T-cell (primary cell): ENCODE measurements at regions not wholly inside any gene's neighbourhood (a gene's known extent, or its start where the extent isn't known, plus 50 kb on each side); places are given as distances from the start of the nearest gene placed in this dataset.

ENCODE experiments used
- ATAC-seq, 4 experiments: fragments of 200-7000 bp in 3 of 4; fragments of 150-1000 bp in 1 of 4; cut with Tn5 transposase; replicated peaks in 1 of 4; 1 replicate in 3 of 4; 2 replicates in 1 of 4; pipeline ENCODE4 v1.10.0; 2021; ENCODE audit warnings: moderate library complexity in 3 of 4, mild to moderate bottlenecking in 2 of 4, moderate number of reproducible peaks in 1 of 4
- CTCF ChIA-PET, 2 donors: fragments of 300-600 bp; sonication (Branson Sonifier 250); formaldehyde crosslinking; loops; one replicate each; lab custom pipeline; 2022; ENCODE audit warnings: antibody characterized with exemption in 2 of 2; lab: Charles Lee
- POLR2A ChIA-PET, 2 donors: fragments of 300-600 bp; sonication (Branson Sonifier 250); formaldehyde crosslinking; loops; one replicate each; lab custom pipeline; 2022; ENCODE audit warnings: antibody characterized with exemption in 2 of 2; lab: Charles Lee
- DNase-seq, 35 experiments: peaks; one replicate each; pipeline versions ENCODE4 v3.0.0 to v3.0.0-alpha.2; 2013 to 2023
- H3K27ac ChIP-seq: one replicate; pipeline ENCODE4 v1.5.1; 2013; ENCODE audit warnings: low read length
- H3K27me3 ChIP-seq, 2 experiments: replicated peaks in 1 of 2; 1 replicate in 1 of 2; 2 replicates in 1 of 2; pipeline versions ENCODE4 v1.6.1 to v1.7.0; 2013; ENCODE audit warnings: low read length in 1 of 2, mixed read lengths in 1 of 2; ENCODE audit not compliant: control insufficient read depth in 2 of 2, insufficient read depth in 2 of 2; ENCODE audit errors: extremely low read depth in 1 of 2
- H3K36me3 ChIP-seq, 2 donors: 1 replicate in 1 of 2; 2 replicates in 1 of 2; pipeline versions ENCODE4 v1.6.1 to v1.7.0; 2013; ENCODE audit warnings: low read length in 1 of 2; ENCODE audit not compliant: control insufficient read depth in 2 of 2, insufficient read depth in 1 of 2; ENCODE audit errors: extremely low read depth in 1 of 2
- H3K4me1 ChIP-seq, 2 experiments: 1 replicate in 1 of 2; 2 replicates in 1 of 2; pipeline versions ENCODE4 v1.6.1 to v1.7.0; 2013; ENCODE audit warnings: low read length in 2 of 2, mixed read lengths in 1 of 2; ENCODE audit not compliant: insufficient read depth in 2 of 2, control insufficient read depth in 1 of 2; ENCODE audit errors: extremely low read depth in 1 of 2
- H3K4me3 ChIP-seq, 2 donors: 1 replicate in 1 of 2; 2 replicates in 1 of 2; pipeline versions ENCODE4 v1.5.1 to v1.7.0; 2013; ENCODE audit warnings: mild to moderate bottlenecking in 2 of 2, low read length in 1 of 2, moderate library complexity in 1 of 2; ENCODE audit not compliant: control insufficient read depth in 1 of 2; ENCODE audit errors: extremely low read depth in 1 of 2
- H3K9me3 ChIP-seq: 2 replicates; pipeline ENCODE4 v1.7.0; 2013
- H3K27ac Mint-ChIP-seq, 2 donors: one replicate each; pipeline ENCODE4 v1.8.0; 2020 to 2021; ENCODE audit warnings: mild to moderate bottlenecking in 2 of 2, mixed read lengths in 2 of 2
- H3K27me3 Mint-ChIP-seq, 2 donors: one replicate each; pipeline ENCODE4 v1.8.0; 2021 to 2022; ENCODE audit warnings: mixed read lengths in 2 of 2
- H3K36me3 Mint-ChIP-seq: one replicate; pipeline ENCODE4 v1.8.0; 2021; ENCODE audit warnings: mixed read lengths
- H3K4me1 Mint-ChIP-seq, 3 donors: one replicate each; pipeline ENCODE4 v1.8.0; 2020 to 2022; ENCODE audit warnings: mixed read lengths in 3 of 3, mild to moderate bottlenecking in 1 of 3
- H3K4me3 Mint-ChIP-seq, 3 donors: one replicate each; pipeline ENCODE4 v1.8.0; 2020 to 2022; ENCODE audit warnings: mild to moderate bottlenecking in 3 of 3, mixed read lengths in 3 of 3, moderate library complexity in 3 of 3
- H3K9me3 Mint-ChIP-seq, 3 donors: one replicate each; pipeline ENCODE4 v1.8.0; 2020 to 2022; ENCODE audit warnings: mixed read lengths in 3 of 3
- WGBS: methylation state at CpG from one replicate; pipeline ENCODE4 v1.1.5; 2013; ENCODE audit warnings: missing lambda C conversion rate; ENCODE audit not compliant: insufficient coverage; 5-methylcytosine and 5-hydroxymethylcytosine counted together

- no peaks in the 10 kb centered on the region for H3K4me1 Mint-ChIP-seq
- H3K36me3 Mint-ChIP-seq: no peaks in the 10 kb centered on the region
- Histone ChIP-seq H3K4me1 (no peaks in the 10 kb centered on the region), H3K9me3 (no peaks in the 10 kb centered on the region), H3K36me3 (no peaks in the 10 kb centered on the region), H3K27me3 (no peaks in the 10 kb centered on the region), H3K27ac (no peak overlapping the region), H3K4me3 (no peak overlapping the region)
- no peak for ATAC-seq
- POLR2A ChIA-PET: interaction anchor here in 1 of 2 donors (0.6 kb wide), 1 partner anchor 27 kb away, joined by 4 read pairs; no protein-coding TSS in a partner anchor
- no peak overlapping the region for H3K4me3 Mint-ChIP-seq
- peaks cover 0 to 8% (median 0%) of the 10 kb centered on the region in 3 donors for H3K9me3 Mint-ChIP-seq
- DNase-seq: no peak
- no CpG with 5 or more reads among the region's 1 CpG for WGBS
- no peaks in the 10 kb centered on the region for H3K27me3 Mint-ChIP-seq
- CTCF ChIA-PET: no interaction called here
- H3K27ac Mint-ChIP-seq: no peak overlapping the region
Observed at GRCh38 chr2:138215958-138216357, 251.7 kb downstream of the HNMT start.

- no peaks in the 10 kb centered on the region for H3K27me3 Mint-ChIP-seq
- Histone ChIP-seq H3K4me1 (no peaks in the 10 kb centered on the region), H3K36me3 (no peaks in the 10 kb centered on the region), H3K27me3 (no peaks in the 10 kb centered on the region), H3K4me3 (no peak overlapping the region), H3K27ac (no peak overlapping the region), H3K9me3 (no peaks in the 10 kb centered on the region)
- POLR2A ChIA-PET: interaction anchor here (0.6 to 0.7 kb wide), 2 partner anchors 36 to 79 kb away, joined by 3 to 6 read pairs; no protein-coding TSS in a partner anchor
- no peaks in the 10 kb centered on the region for H3K36me3 Mint-ChIP-seq
- H3K9me3 Mint-ChIP-seq: peaks cover 0 to 7% (median 0%) of the 10 kb centered on the region in 3 donors
- ATAC-seq: no peak
- H3K4me3 Mint-ChIP-seq: no peak overlapping the region
- no peak for DNase-seq
- no peak overlapping the region for H3K27ac Mint-ChIP-seq
- H3K4me1 Mint-ChIP-seq: no peaks in the 10 kb centered on the region
- CTCF ChIA-PET: no interaction called here
Observed at GRCh38 chr2:138217975-138218374, 253.7 kb downstream of the HNMT start.

- no peaks in the 10 kb centered on the region for H3K4me1 Mint-ChIP-seq
- H3K9me3 ChIP-seq: no peaks in the 10 kb centered on the region
- no peak overlapping the region for H3K4me3 ChIP-seq
- H3K4me3 Mint-ChIP-seq: no peak overlapping the region
- DNase-seq (no peak), ATAC-seq (no peak)
- no peak overlapping the region for H3K27ac Mint-ChIP-seq
- ChIA-PET CTCF (no interaction called here), POLR2A (interaction anchor here in 1 of 2 donors (0.6 kb wide), 1 partner anchor 36 kb away, joined by 3 read pairs; no protein-coding TSS in a partner anchor)
- no peaks in the 10 kb centered on the region for H3K36me3 ChIP-seq
- no peaks in the 10 kb centered on the region for H3K36me3 Mint-ChIP-seq
- no peaks in the 10 kb centered on the region for H3K27me3 ChIP-seq
- H3K27me3 Mint-ChIP-seq: no peaks in the 10 kb centered on the region
- WGBS: no CpG with 5 or more reads among the region's 1 CpG
- peaks cover 0 to 7% (median 0%) of the 10 kb centered on the region in 3 donors for H3K9me3 Mint-ChIP-seq
- H3K4me1 ChIP-seq: no peaks in the 10 kb centered on the region
- no peak overlapping the region for H3K27ac ChIP-seq
Observed at GRCh38 chr2:138218397-138218796, 254.1 kb downstream of the HNMT start.

DNA sequence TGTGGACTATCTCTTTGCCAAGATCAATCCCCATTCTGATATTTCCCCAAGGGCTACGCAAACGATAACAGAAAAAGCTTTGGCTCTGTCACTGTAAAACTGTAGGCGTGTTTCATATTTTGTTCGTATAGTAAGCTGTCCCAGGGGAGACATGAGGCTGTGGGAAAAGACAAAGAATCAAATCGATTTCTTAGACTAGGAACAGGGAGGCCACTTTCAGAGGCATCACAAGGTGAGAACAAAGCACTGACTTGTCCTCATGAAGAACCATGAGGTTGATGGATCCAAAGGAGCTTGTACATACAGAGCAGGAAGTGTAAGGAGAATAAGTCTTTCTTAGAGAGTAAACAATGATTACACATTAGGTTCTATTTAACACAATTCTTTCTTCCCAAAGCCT is 255.7 kb downstream of the HNMT start:
- Histone ChIP-seq H3K27me3 (no peaks in the 10 kb centered on the region), H3K4me3 (no peak overlapping the region), H3K36me3 (no peaks in the 10 kb centered on the region), H3K27ac (no peak overlapping the region), H3K4me1 (no peaks in the 10 kb centered on the region), H3K9me3 (no peaks in the 10 kb centered on the region)
- H3K36me3 Mint-ChIP-seq: no peaks in the 10 kb centered on the region
- CTCF ChIA-PET: no interaction called here
- POLR2A ChIA-PET: no interaction called here
- H3K4me3 Mint-ChIP-seq: no peak overlapping the region
- no peaks in the 10 kb centered on the region for H3K27me3 Mint-ChIP-seq
- H3K4me1 Mint-ChIP-seq: no peaks in the 10 kb centered on the region
- DNase-seq: no peak
- ATAC-seq: no peak
- no peak overlapping the region for H3K27ac Mint-ChIP-seq
- WGBS: 81% methylated on average over 4 of the region's 5 CpGs
- peaks cover 0 to 7% (median 0%) of the 10 kb centered on the region in 3 donors for H3K9me3 Mint-ChIP-seq

DNA sequence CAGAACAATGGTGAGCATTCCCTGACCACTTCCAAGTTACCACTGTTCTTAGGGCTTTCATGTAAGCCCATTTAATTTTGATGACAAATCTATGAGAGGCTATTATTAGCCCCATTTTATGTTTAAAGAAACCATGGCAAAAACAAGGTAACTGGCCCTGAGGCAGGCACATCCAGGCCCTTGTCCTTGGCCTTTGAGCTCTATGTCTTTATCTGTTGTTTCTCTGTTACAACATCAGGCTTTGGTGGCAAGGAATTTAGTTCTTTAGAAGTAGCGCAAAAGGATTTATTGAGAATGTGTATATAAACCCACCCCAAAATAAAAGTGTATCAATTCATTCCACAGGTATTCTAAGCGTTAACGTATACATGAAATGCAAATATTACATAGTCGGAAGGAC is 257.1 kb downstream of the HNMT start:
- ChIA-PET CTCF (no interaction called here), POLR2A (no interaction called here)
- no peak overlapping the region for H3K27ac ChIP-seq
- Mint-ChIP-seq H3K27ac (no peak overlapping the region), H3K4me3 (no peak overlapping the region), H3K36me3 (no peaks in the 10 kb centered on the region), H3K4me1 (no peaks in the 10 kb centered on the region), H3K27me3 (no peaks in the 10 kb centered on the region), H3K9me3 (peaks cover 0 to 7% (median 0%) of the 10 kb centered on the region in 3 donors)
- 95% methylated on average over 3 of the region's 4 CpGs for WGBS
- no peak for DNase-seq
- H3K27me3 ChIP-seq: no peaks in the 10 kb centered on the region
- H3K36me3 ChIP-seq: no peaks in the 10 kb centered on the region
- no peak for ATAC-seq
- H3K4me3 ChIP-seq: no peak overlapping the region
- no peaks in the 10 kb centered on the region for H3K9me3 ChIP-seq
- H3K4me1 ChIP-seq: no peaks in the 10 kb centered on the region

- H3K4me3 Mint-ChIP-seq: no peak overlapping the region
- 81% methylated on average over 4 of the region's 6 CpGs for WGBS
- Histone ChIP-seq H3K36me3 (no peaks in the 10 kb centered on the region), H3K27ac (no peak overlapping the region), H3K4me3 (no peak overlapping the region), H3K4me1 (no peaks in the 10 kb centered on the region), H3K27me3 (no peaks in the 10 kb centered on the region), H3K9me3 (no peaks in the 10 kb centered on the region)
- H3K27me3 Mint-ChIP-seq: no peaks in the 10 kb centered on the region
- ChIA-PET POLR2A (no interaction called here), CTCF (no interaction called here)
- H3K9me3 Mint-ChIP-seq: peaks cover 3 to 10% (median 5%) of the 10 kb centered on the region in 3 donors
- DNase-seq (no peak), ATAC-seq (no peak)
- no peaks in the 10 kb centered on the region for H3K36me3 Mint-ChIP-seq
- no peak overlapping the region for H3K27ac Mint-ChIP-seq
- no peaks in the 10 kb centered on the region for H3K4me1 Mint-ChIP-seq
Observed at GRCh38 chr2:138223319-138223718, 259.0 kb downstream of the HNMT start.

GRCh38 chr2:138227195-138227594 is 262.9 kb downstream of the HNMT start:
- H3K4me3 Mint-ChIP-seq: no peak overlapping the region
- H3K4me1 Mint-ChIP-seq: no peaks in the 10 kb centered on the region
- Histone ChIP-seq H3K4me1 (no peaks in the 10 kb centered on the region), H3K27ac (no peak overlapping the region), H3K36me3 (no peaks in the 10 kb centered on the region), H3K27me3 (no peaks in the 10 kb centered on the region), H3K9me3 (no peaks in the 10 kb centered on the region), H3K4me3 (no peak overlapping the region)
- peaks cover 5 to 9% (median 7%) of the 10 kb centered on the region in 3 donors for H3K9me3 Mint-ChIP-seq
- ATAC-seq (no peak), DNase-seq (no peak)
- no peak overlapping the region for H3K27ac Mint-ChIP-seq
- no peaks in the 10 kb centered on the region for H3K27me3 Mint-ChIP-seq
- no peaks in the 10 kb centered on the region for H3K36me3 Mint-ChIP-seq
- ChIA-PET CTCF (no interaction called here), POLR2A (no interaction called here)
